22Rv1 (cell line): ENCODE measurements at regions not wholly inside any gene's neighbourhood (a gene's known extent, or its start where the extent isn't known, plus 50 kb on each side); places are given as distances from the start of the nearest gene placed in this dataset.

Source experiments
- H3K27ac ChIP-seq: fragments of 450-650 bp; 2 replicates; pipeline ENCODE4 v1.5.1; 2017
- CTCF ChIP-seq: fragments of 450-650 bp; IDR thresholded peaks from 2 replicates; pipeline ENCODE4 v1.5.1; 2017; ENCODE audit warnings: mild to moderate bottlenecking
- ZFX ChIP-seq: fragments of 450-650 bp; IDR thresholded peaks from 2 replicates; pipeline ENCODE4 v1.6.1; 2017; ENCODE audit warnings: antibody characterized with exemption, borderline replicate concordance

- no peak overlapping the region for H3K27ac ChIP-seq
- TF ChIP-seq ZFX, result no peak
- TF ChIP-seq CTCF, result no peak
Observed at GRCh38 chr21:20685475-20685874, 312.7 kb upstream of the NCAM2 start.

- TF ChIP-seq ZFX, result no peak
- TF ChIP-seq CTCF, result no peak
- H3K27ac ChIP-seq, result no peak overlapping the region
Observed at GRCh38 chr21:20698585-20698984, 299.6 kb upstream of the NCAM2 start.

- TF ChIP-seq CTCF (no peak), ZFX (no peak)
- H3K27ac ChIP-seq, result no peak overlapping the region
Observed at GRCh38 chr21:20701235-20701634, 297.0 kb upstream of the NCAM2 start.

- TF ChIP-seq ZFX, result no peak
- TF ChIP-seq CTCF, result no peak
- no peak overlapping the region for H3K27ac ChIP-seq
Observed at GRCh38 chr21:20703112-20703767, 295.0 kb upstream of the NCAM2 start.

- no peak overlapping the region for H3K27ac ChIP-seq
- TF ChIP-seq CTCF (no peak), ZFX (no peak)
Observed at GRCh38 chr21:20720623-20721022, 277.6 kb upstream of the NCAM2 start.

- no peak overlapping the region for H3K27ac ChIP-seq
- TF ChIP-seq CTCF (no peak), ZFX (no peak)
Observed at GRCh38 chr21:20721151-20721550, 277.1 kb upstream of the NCAM2 start.

GRCh38 chr21:20728691-20729090 lies 269.5 kb upstream of the NCAM2 start:
- TF ChIP-seq CTCF (no peak), ZFX (no peak)
- no peak overlapping the region for H3K27ac ChIP-seq
